Brain pericyte (primary cell): ENCODE measurements at regions not wholly inside any gene's neighbourhood (a gene's known extent, or its start where the extent isn't known, plus 50 kb on each side); places are given as distances from the start of the nearest gene placed in this dataset.

ENCODE experiments used
- DNase-seq: peaks from one replicate; pipeline ENCODE4 v3.0.0-alpha.2; 2012; ENCODE audit warnings: low read depth, low spot score

GRCh38 chr2:128472789-128473174, 154.1 kb upstream of the HS6ST1 start:
- no peak for DNase-seq

GRCh38 chr2:128473175-128474035, 154.7 kb upstream of the HS6ST1 start:
- DNase-seq: no peak

GRCh38 chr2:128474036-128474955, 155.6 kb upstream of the HS6ST1 start:
- no peak for DNase-seq

DNA sequence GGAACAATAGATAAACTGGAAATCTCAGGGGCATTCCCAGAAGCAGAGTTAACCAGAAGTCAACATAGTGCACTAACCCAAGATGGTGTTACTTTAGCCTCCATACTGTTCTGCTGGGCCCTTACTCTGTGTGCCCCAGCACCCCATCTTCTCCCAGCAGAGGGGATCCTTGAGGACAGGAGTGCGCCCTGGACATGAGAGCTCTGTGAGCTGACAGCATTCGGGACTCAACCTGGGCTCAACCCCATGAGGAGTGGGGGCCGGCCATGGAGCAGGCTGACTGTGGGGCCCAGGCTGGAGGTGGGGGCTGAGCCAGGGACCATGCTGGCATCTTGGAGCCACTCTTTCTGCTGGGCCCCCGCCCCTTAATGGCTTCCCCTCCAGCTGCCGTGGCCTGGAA, 156.3 kb upstream of the HS6ST1 start:
- DNase-seq: no peak

DNA sequence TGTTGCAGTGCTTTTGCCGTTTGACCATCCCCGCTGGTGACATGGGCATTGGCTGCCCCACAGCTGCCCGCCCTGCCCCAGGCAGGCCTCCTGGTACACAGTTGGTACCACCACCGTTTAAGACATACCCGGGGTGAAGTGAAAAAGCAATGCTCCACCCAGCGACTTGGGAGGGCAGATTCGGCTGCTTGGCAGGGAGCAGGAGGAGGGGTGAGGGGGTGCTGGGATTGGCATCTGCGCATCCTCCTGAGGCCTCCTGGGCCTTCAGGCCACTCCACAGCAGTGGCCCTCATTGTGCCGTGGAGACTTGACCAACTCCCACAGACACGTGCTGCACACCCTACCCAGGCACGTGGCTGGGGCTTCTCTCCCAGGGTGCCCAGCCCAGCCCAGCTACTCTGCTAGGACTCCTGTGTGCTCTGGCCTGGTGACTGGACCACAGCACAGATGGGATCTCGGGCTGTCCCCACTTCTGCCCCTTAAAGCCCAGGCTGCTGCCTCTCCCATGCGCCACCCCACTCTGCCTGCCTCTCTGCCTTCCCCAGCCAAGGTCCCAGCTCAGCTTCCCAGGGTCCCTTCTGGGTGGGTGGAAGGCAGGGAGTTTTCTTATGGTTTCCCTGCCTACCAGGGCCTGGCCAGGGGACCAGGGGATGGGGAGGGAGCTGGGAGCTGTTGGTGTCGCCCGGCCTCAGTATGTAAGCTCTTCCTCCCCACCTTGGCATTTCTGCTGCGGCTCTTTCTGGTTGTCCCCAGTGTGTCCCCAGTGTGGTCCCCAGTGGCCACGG, 157.0 kb upstream of the HS6ST1 start:
- no peak for DNase-seq

DNA sequence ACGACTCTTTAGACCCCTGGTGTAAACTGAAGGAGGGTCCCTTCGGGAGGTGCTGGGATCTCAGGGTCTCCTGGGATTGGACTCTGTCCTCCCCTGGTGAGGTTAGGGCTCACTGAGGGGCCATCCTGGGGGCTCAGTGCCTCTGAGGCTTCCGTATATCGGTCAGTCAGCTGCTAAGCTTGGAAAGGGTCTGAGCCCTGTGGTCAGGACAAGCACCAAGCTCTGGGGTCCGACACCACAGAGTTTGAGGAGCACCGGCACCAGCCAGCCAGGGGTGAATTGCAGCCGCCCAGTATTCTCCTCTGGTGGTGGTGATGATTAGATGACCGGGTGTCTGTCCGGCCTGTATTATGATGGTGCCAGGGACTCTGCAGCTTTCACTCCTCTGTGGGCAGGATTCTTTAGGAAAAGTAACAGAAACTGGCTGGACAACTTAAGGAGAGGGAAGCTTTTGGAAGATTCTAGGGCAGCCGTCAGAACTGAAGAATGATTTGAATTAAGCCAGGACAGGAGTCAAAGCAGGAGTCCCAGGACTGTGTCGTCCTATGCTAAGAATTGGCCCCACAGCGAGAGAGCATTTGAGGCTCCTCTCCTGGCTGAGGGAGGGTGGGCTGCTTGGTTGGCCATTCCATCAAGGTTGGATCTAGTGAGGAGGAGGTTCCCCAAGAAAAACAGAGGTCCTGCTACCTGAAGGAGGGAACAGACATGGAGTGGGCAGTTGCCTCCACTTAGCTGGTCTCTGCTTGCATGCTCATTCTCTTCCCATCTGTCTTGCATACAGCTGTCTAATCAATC, 158.6 kb upstream of the HS6ST1 start:
- DNase-seq: no peak

DNA sequence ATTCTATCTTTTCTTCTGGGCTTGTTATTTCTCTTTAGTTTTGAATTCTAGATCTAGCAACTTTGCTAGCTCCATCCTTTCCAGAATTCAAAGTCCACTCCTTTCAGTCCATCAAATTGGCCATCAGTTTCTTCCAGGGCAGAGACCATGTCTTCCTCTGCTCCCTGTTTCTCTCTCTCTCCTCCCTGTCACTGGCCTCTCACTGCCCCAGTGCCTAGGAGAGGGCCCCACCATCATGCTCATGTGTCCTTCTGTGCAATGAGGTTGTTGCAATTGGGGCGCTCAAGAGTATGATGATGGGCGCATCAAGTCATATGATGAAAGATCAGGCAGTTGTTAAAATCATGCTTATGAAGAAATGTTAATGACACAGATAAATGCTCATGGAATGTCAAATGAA, 159.2 kb upstream of the HS6ST1 start:
- no peak for DNase-seq

DNA sequence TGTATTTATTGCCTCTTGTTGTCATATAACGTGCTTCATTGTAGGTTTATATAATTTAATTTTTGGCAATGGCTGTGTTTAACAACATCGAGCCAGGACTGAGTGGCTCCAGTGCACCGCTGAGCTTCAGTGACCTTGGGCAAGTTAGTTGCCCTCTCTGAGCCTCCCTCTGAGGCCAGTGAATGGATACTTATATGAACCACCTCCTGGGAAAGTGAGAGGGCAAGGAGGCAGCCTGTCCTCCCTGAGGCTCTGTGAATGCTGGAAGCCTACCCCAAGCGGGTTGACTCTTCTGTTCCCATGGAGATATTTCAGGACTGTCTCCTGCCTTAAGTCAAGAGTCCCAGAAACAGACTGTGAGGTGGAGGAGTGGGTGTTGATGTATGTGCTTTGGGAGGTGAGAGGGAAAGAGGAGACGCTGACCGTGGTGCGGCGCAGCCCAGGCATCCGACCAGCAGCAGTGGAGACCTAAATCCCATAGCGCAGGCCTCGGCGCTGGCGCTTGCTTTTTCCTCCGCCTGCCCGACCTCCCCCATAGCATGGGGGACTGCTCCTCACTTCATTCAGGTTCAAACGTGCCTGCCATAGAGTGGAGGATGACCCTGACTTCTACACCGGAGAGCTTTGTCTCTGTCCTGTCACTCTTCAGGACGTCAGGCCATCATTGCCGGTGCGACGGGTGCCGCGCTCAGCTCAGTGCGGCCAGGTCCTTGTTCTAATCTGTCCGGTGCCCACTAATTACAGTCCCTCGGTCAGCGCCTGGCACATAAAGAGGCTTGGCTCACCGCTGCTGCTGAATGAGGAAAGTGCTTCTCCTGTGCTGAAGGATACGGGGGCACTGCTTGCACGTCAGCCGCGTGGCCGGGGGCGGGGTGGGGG, 167.3 kb upstream of the HS6ST1 start:
- no peak for DNase-seq

DNA sequence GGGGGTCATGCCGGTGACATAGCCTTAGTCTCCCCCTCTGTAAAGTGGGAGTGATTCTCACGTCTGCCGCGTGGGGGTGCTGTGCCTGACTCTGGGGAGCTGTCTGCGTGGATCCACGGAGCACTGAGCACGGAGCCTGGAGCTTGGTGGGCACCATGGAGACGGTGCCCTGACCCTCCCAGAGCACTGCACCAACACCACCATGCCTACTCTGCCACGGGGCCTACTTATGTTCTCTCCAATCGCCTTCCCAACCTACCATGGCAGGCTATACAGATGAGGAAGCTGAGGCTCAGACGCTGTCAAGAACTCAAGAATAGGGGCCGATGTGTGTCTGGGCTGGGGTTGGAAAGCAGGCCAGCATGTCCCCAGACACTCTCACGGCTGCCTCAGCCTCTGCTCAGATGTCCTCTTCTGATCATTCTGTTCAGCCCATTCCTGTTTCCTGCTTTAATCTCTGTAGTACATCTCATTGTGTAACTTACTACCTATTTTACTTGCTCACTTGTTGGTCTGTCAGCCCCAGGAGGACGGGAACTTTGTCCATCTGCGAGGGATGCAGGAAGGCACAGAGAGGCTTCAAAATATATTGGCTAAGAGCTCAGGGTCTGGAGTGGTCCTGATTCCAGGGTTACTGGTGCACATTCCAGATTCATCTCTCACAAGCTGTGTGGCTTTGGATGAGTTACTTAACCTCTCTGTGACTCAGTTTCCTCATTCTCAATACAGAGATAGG, 168.1 kb upstream of the HS6ST1 start:
- no peak for DNase-seq

DNA sequence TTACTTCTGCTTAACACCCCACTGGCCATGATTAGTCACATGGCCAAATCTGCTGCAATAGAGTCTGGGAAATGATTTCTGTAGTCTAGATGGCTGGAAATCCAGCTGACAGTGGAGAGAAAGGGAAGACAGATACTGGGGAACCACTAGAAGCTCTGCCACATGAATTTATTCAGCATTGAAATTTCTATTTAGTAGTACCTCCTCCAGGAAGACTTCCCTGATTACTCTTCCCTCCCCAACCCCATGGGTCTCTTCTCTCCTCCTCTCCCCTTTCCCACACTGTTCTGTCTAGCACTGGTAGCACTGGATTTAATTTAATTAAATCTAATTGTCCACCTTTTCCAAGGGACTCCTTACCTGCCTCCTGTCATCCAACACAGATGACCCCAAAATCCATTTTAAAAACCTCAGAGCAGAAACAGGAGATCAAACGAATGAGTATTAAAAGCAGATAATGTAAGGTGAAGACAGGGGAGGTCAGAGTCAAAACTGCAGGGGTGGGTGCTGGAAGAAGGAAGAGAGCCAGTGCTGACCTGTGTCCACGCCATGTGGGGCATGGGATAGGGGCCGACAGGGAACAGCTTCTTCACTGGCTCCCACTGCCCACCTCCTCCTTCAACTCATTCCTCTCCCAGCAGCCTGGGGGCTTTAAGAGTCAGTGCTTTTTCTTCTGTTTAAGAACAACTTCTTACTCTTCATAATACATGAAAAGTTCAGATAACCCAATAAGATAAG, 169.2 kb upstream of the HS6ST1 start:
- DNase-seq: no peak

- DNase-seq: no peak
These were observed 169.8 kb upstream of the HS6ST1 start for GRCh38 chr2:128488434-128488833.

DNA sequence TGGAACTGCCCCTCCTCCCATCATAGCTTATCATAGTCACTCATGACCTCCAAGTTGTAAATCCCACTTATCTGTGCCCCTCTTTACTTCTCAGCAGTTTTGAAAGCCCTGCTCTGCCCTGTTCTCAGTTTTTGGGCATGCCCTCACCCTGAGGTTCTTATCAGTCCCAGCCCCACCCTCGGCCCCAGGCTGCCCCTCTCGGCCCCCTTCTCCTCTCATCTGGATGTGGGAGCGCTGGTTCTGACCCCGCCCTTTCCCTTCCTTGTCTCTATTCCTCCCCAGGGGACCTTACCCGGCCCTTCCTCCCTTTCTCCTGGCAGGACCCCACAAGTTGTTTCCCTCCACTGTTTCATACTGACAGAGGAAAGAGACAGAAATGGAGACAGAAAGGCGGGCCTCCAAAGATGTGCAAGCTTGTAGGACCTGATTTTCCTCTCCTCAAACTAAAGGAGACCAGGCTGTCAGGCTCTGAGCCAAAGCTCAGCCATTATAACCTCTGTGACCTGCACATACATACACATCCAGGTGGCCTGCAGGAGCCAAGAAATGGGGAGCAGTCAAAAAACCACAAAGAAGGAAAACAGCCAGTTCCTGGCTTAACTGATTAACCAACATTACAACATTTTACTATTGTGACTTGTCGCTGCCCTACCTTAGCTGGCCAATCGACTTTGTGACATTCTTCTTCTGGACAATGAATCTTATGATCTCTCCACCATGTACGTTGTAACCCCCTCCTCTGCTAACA, 171.0 kb upstream of the HS6ST1 start:
- DNase-seq: no peak

- no peak for DNase-seq
These were observed 171.7 kb upstream of the HS6ST1 start for GRCh38 chr2:128490321-128490720.

- no peak for DNase-seq
These were observed 172.4 kb upstream of the HS6ST1 start for GRCh38 chr2:128490881-128491691.

GRCh38 chr2:128491692-128492244, 173.1 kb upstream of the HS6ST1 start:
- no peak for DNase-seq

- DNase-seq: no peak
These were observed 174.5 kb upstream of the HS6ST1 start for GRCh38 chr2:128492966-128493811.
